ENCODE measurements at regions not wholly inside any gene's neighbourhood (a gene's known extent, or its start where the extent isn't known, plus 50 kb on each side); places are given as distances from the start of the nearest gene placed in this dataset.

- DNase-seq, result no peak
Measured at GRCh38 chr15:97259943-97260342, 700.6 kb upstream of the ARRDC4 start.

- no peak for DNase-seq
Measured at GRCh38 chr15:97301166-97301565, 659.3 kb upstream of the ARRDC4 start.

- no peak for DNase-seq
Measured at GRCh38 chr15:97316362-97316761, 644.1 kb upstream of the ARRDC4 start.

DNA sequence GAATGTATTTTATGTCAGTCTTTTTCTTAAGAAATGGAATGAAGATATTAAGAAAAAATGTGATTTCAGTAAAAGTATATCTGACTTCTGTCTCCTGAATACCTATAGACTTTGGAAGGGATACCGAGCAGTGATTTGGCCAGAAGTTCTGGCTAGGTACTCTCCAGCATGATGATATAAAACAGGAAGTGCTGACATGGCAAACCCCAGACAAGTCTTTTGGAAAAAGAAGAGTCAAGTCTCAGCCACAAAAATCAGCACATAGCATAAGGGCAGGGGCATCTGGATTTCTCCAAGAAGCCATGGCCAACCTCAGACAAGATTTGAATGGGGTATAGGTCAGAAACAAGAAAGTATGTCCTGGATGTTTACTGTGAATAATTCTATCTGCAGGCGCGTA lies 643.3 kb upstream of the ARRDC4 start:
- no peak for DNase-seq

GRCh38 chr15:97319291-97319690 lies 641.2 kb upstream of the ARRDC4 start:
- DNase-seq, result no peak

DNA sequence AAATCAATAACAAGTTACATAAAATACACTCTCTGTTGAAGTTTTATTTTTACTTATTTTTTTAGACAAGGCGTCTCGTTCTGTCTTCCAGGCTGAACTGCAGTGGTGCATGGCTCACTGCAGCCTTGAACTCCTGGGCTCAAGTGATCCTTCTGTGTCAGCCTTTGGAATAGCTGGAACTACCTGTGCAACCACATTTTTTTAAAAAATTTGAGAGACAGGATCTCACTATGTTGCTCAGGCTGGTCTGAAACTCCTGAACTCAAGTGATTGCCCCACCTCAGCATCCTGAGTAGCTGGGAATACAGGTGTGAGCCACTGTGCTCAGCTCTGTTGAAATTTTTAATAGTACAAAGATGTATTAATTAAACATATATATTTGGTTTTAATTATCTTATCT lies 614.3 kb upstream of the ARRDC4 start:
- DNase-seq, result no peak

DNA sequence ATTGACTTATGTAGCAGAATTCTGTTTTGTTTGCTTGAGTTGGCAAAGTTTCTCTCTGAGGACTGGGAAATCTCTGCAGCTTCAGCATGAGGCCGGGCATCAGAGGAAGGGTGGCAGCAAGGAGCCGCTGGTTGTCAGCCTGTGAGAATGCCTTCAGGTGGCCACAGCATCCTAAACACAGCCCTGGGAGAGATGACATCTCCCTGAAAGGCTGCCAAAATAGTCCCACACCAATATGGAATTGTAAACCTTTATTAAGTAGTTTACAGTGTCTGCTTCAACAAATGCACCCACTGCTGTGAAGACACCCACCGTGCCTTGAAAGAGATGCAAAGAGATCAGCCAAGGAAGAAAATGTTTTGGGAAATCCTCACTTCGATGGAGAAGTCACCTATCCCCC lies 609.7 kb upstream of the ARRDC4 start:
- DNase-seq, result no peak

GRCh38 chr15:97383516-97383915 lies 577.0 kb upstream of the ARRDC4 start:
- DNase-seq, result no peak

GRCh38 chr15:97386940-97387339 lies 573.6 kb upstream of the ARRDC4 start:
- DNase-seq, result no peak

- DNase-seq, result no peak
Measured at GRCh38 chr15:97401195-97401594, 559.3 kb upstream of the ARRDC4 start.

- DNase-seq, result no peak
Measured at GRCh38 chr15:97401970-97402369, 558.5 kb upstream of the ARRDC4 start.

DNA sequence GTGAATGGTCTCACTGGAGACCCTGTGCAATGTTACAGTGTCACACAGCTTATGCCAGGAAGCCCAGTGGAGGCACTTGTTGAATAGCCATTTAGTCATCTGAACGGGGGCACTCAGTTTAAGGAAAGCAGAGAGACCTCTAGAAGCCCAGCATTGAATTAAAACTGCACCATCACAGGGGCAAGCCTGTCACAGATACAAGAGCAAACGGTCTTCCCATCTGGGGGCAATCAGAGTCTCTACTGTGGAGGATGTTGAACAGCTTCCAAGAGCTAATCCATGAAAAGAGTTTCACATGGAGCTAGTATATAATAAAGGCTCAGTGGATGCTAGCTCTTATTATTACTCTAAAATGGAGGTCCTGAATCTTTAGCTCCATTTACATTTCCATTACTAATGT lies 553.7 kb upstream of the ARRDC4 start:
- DNase-seq, result no peak

DNA sequence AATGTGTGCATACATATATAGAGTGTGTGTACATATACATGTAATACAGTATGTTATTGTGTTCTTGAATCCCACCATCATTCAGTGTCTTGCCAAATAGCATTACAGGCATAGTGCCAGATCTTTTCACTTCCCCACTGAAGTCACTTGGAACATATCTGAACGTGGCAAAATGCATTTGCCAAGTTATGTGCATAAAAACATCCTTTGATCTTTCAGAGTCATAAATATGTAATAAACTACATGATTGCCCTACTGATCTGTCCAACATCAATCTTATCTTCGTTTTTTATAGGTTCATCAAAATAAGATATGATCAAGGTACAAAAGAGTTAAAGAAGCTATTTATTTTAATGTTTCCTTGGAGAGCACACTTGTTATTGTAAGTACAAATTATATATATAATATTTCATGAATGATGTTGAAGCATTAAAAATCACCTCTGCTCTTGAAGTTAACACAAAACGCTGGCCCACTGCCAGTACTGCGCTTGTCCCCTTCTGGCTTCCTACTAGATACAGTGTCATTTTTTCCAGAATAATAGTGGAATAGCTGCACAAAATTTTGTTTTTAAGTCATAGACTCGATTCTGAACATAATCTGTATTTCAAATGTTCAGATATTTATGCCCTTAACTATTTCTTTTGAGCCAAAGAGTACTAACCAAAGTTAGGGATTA lies 549.5 kb upstream of the ARRDC4 start:
- no peak for DNase-seq

GRCh38 chr15:97420130-97420529 lies 540.4 kb upstream of the ARRDC4 start:
- DNase-seq, result no peak

DNA sequence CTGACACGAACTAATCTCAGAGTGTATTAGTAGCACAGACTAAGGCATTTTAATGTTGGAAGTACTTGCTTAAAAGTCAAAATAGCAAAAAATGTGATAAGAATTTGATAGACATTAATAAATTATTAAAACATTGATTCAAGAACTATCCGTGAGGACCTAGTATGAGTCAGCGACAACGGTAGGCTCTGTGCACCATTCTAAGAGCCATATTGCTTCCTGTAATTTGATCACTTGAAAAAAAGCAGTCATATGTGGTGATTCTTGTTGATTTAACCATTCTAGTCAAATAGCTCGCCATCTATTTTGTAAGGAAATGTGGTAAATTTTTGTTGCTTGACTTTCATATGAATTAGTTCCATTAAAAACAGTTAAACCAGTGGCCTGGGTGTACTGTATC lies 534.9 kb upstream of the ARRDC4 start:
- DNase-seq, result no peak

DNA sequence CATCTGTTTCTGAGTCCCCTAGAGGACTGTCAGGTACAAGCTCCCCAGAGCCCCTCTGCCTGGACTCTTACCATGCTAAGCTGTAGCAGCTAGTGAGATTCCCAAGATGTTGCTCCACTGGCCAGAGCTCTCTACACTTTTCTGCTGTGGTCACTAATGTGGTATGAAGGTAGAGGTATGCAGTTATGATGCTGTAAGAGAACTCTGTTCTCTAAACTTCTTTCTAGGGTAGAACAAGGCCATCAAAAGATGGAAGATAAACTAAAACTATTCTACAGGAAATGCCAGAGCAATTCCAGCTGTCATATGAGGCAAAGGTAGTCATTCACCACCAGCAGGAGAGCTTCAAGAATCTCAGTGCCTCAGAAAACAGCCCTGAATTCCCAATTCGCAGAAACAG lies 517.4 kb upstream of the ARRDC4 start:
- no peak for DNase-seq

DNA sequence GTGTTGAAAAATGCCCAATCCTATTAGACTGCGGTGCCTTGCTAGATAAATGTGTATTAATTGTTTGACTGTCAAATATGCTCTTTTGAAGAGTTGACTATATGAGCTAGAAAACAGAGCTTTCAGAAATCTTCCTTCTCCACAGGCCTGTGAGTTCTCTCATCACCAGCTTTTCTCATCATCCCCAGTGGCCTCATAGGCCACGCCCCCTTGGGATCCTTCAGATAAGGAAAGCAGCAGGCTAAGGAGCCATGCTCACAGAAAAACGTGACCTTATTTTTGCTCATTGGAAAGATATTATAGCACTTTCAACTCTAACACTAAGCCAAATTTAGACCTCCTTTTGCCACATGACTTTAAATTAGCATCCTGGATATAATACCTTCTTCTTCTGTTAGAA lies 514.4 kb upstream of the ARRDC4 start:
- no peak for DNase-seq

GRCh38 chr15:97456521-97457202 lies 503.8 kb upstream of the ARRDC4 start:
- DNase-seq, result no peak

- no peak for DNase-seq
Measured at GRCh38 chr15:97457203-97457847, 503.2 kb upstream of the ARRDC4 start.

DNA sequence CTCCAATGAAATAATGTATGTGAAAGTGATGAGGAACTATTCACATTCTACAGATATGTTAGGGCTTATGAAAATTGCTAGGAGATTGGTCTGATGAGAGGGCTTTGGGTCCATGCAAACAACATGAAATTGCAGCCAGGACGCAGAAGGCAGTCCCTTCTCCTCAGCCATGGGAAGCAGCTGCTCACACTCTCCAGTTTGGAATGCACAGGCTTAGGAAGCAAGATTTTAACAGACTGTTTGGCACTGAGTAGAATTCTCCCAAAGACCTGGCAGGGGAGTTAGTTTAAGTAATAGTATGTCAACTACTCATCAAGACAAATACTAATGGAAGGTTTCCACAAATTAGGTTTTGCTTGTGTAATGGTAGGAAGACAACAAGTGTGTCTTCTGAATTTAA lies 500.7 kb upstream of the ARRDC4 start:
- DNase-seq, result no peak

DNA sequence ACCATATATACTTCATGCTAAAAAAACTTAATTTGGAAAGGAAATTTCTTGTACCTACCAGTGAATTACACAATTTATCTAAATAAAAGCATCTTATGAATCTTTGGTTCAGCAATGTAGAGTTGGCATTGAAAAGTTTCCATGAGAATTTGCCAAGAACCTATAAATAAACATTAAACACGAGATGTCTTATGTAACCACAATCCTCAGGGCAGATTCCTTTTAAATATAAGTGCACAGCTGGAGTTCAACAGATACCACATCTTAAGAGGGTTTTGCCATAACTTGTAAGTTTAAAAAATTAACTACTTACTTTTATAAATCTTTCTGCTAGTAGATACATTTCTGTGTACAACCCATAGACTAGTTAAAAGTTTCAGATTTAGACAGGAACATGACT lies 499.3 kb upstream of the ARRDC4 start:
- no peak for DNase-seq

GRCh38 chr15:97463696-97464095 lies 496.8 kb upstream of the ARRDC4 start:
- DNase-seq, result no peak

- no peak for DNase-seq
Measured at GRCh38 chr15:97470417-97470816, 490.1 kb upstream of the ARRDC4 start.
